ENCODE measurements at regions not wholly inside any gene's neighbourhood (a gene's known extent, or its start where the extent isn't known, plus 50 kb on each side); places are given as distances from the start of the nearest gene placed in this dataset.
"Not testable (repeated sequence)": the region's sequence is repeated elsewhere in the genome, so short reads cannot be mapped to it uniquely, and the experiment has no call there.

- H3K27ac Mint-ChIP-seq = no peak overlapping the region
- no peaks in the 10 kb centered on the region for H3K36me3 Mint-ChIP-seq (ENCODE audit: low read depth)
- DNase-seq (no peak), ATAC-seq (no peak)
- no peak overlapping the region for H3K4me3 Mint-ChIP-seq
- H3K27me3 Mint-ChIP-seq = no peaks in the 10 kb centered on the region
- no peaks in the 10 kb centered on the region for H3K9me3 ChIP-seq (ENCODE audit: control insufficient read depth, low read length, poor library complexity, severe bottlenecking)
- H3K4me1 Mint-ChIP-seq = no peaks in the 10 kb centered on the region
Measured at GRCh38 chr3:135558150-135558783, 407.3 kb upstream of the PPP2R3A start.

- DNase-seq (no peak), ATAC-seq (no peak)
- Mint-ChIP-seq H3K36me3 (ENCODE audit: low read depth) (no peaks in the 10 kb centered on the region), H3K4me1 (no peaks in the 10 kb centered on the region), H3K27me3 (no peaks in the 10 kb centered on the region), H3K27ac (no peak overlapping the region), H3K4me3 (no peak overlapping the region)
- no peaks in the 10 kb centered on the region for H3K9me3 ChIP-seq (ENCODE audit: control insufficient read depth, low read length, poor library complexity, severe bottlenecking)
Measured at GRCh38 chr3:135558906-135559305, 406.6 kb upstream of the PPP2R3A start.

DNA sequence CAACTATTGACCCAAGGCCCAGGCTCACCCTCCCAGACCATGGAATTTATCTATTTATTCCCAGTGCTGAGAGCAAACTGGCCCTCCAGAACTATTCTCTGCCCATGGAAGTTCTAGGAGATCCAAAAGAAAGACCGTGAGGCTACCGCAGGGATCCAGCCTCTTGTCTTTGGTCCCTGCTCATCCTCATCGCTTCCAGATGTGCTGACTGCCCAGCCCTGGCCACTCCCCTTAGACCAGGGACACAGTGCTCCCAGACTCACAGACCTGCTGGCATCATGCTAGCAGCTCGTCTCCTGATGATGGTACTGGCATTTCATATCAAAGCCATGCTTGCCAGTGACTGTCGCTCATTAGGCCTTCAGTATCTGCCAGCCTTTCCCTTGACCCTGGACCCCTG lies 405.7 kb upstream of the PPP2R3A start:
- no peaks in the 10 kb centered on the region for H3K9me3 ChIP-seq (ENCODE audit: control insufficient read depth, low read length, poor library complexity, severe bottlenecking)
- H3K4me3 Mint-ChIP-seq = no peak overlapping the region
- no peak for ATAC-seq
- no peaks in the 10 kb centered on the region for H3K27me3 Mint-ChIP-seq
- H3K36me3 Mint-ChIP-seq (ENCODE audit: low read depth) = no peaks in the 10 kb centered on the region
- no peak overlapping the region for H3K27ac Mint-ChIP-seq
- no peak for DNase-seq
- H3K4me1 Mint-ChIP-seq = no peaks in the 10 kb centered on the region

- Mint-ChIP-seq H3K27me3 (no peaks in the 10 kb centered on the region), H3K27ac (no peak overlapping the region), H3K4me3 (no peak overlapping the region), H3K36me3 (ENCODE audit: low read depth) (no peaks in the 10 kb centered on the region), H3K4me1 (no peaks in the 10 kb centered on the region)
- H3K9me3 ChIP-seq (ENCODE audit: control insufficient read depth, low read length, poor library complexity, severe bottlenecking) = no peaks in the 10 kb centered on the region
- DNase-seq (no peak), ATAC-seq (no peak)
Measured at GRCh38 chr3:135560847-135561246, 404.7 kb upstream of the PPP2R3A start.

DNA sequence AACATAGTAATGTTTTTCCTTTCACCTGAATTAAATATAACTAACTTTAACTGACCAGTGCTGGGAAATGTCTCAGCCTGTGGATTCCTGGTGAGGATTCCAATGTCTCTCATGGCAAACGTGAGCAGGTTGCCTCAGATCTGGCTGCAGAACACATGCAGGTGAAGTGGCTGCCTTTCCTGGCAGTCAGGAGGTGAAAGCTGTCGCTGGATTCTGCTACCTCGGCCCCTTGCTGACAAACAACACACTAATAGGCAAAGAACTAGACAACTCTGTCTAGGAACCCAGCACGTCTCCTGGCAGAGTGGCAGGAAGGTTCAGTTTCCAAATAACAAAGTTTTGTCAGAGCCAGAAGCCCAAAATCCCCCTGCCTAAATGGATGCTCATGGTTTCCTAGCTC lies 400.8 kb upstream of the PPP2R3A start:
- Mint-ChIP-seq H3K4me1 (no peaks in the 10 kb centered on the region), H3K4me3 (no peak overlapping the region), H3K27me3 (peaks cover 4% of the 10 kb centered on the region), H3K36me3 (ENCODE audit: low read depth) (no peaks in the 10 kb centered on the region), H3K27ac (no peak overlapping the region)
- DNase-seq (no peak), ATAC-seq (no peak)
- no peaks in the 10 kb centered on the region for H3K9me3 ChIP-seq (ENCODE audit: control insufficient read depth, low read length, poor library complexity, severe bottlenecking)

- ATAC-seq (no peak), DNase-seq (no peak)
- no peak overlapping the region for H3K27ac Mint-ChIP-seq
- peaks cover 4% of the 10 kb centered on the region for H3K27me3 Mint-ChIP-seq
- H3K36me3 Mint-ChIP-seq (ENCODE audit: low read depth) = no peaks in the 10 kb centered on the region
- no peaks in the 10 kb centered on the region for H3K9me3 ChIP-seq (ENCODE audit: control insufficient read depth, low read length, poor library complexity, severe bottlenecking)
- no peaks in the 10 kb centered on the region for H3K4me1 Mint-ChIP-seq
- no peak overlapping the region for H3K4me3 Mint-ChIP-seq
Measured at GRCh38 chr3:135565546-135565945, 400.0 kb upstream of the PPP2R3A start.

DNA sequence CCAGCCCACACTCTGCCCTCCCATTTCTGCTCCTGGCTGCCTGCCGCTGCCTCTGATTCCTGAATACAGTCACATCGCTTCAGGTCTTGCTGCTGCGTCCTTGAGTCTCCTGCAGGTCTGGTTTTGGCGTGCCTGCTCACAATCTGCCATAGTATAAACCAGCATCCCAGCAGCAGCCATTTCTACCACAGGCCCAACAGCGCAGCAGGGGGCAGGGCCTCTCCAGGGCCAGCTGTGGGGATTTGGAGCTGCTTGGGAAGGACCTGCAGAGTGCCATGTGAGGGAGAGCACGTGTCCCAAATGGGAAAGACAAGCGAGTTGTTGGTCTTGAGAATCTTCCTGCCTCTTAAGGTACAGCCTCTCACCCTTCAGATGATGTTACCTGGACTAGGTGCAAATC lies 398.3 kb upstream of the PPP2R3A start:
- Mint-ChIP-seq H3K4me1 (no peaks in the 10 kb centered on the region), H3K4me3 (no peak overlapping the region), H3K27me3 (peaks cover 4% of the 10 kb centered on the region), H3K27ac (no peak overlapping the region), H3K36me3 (ENCODE audit: low read depth) (no peaks in the 10 kb centered on the region)
- no peak for DNase-seq
- no peak for ATAC-seq
- no peaks in the 10 kb centered on the region for H3K9me3 ChIP-seq (ENCODE audit: control insufficient read depth, low read length, poor library complexity, severe bottlenecking)

DNA sequence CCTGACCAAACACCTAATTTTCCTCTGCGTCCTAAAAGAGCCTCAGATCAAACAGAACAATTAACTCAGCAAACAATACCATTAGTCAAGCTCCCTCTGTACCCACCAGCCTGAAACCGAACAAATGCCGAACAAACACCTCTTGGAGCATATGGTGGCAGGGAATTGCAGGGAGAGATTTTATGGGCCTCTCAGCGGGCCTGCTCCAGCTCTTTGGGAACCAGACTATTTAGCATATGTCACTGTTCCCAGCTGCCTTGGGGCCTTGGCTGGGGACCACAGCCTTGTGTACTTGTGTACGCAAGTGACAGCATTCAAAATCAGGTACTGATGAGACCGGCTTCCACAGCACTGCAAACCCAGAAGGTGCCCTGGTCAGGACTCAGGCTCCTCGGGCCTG lies 388.8 kb upstream of the PPP2R3A start:
- ATAC-seq (no peak), DNase-seq (no peak)
- no peak overlapping the region for H3K4me3 Mint-ChIP-seq
- no peaks in the 10 kb centered on the region for H3K4me1 Mint-ChIP-seq
- no peaks in the 10 kb centered on the region for H3K9me3 ChIP-seq (ENCODE audit: control insufficient read depth, low read length, poor library complexity, severe bottlenecking)
- no peak overlapping the region for H3K27ac Mint-ChIP-seq
- no peaks in the 10 kb centered on the region for H3K27me3 Mint-ChIP-seq
- H3K36me3 Mint-ChIP-seq (ENCODE audit: low read depth) = no peaks in the 10 kb centered on the region

- no peak overlapping the region for H3K27ac Mint-ChIP-seq
- H3K36me3 Mint-ChIP-seq (ENCODE audit: low read depth) = no peaks in the 10 kb centered on the region
- no peaks in the 10 kb centered on the region for H3K4me1 Mint-ChIP-seq
- H3K4me3 Mint-ChIP-seq = no peak overlapping the region
- ATAC-seq (no peak), DNase-seq (no peak)
- no peaks in the 10 kb centered on the region for H3K27me3 Mint-ChIP-seq
- no peaks in the 10 kb centered on the region for H3K9me3 ChIP-seq (ENCODE audit: control insufficient read depth, low read length, poor library complexity, severe bottlenecking)
Measured at GRCh38 chr3:135581806-135582205, 383.7 kb upstream of the PPP2R3A start.

DNA sequence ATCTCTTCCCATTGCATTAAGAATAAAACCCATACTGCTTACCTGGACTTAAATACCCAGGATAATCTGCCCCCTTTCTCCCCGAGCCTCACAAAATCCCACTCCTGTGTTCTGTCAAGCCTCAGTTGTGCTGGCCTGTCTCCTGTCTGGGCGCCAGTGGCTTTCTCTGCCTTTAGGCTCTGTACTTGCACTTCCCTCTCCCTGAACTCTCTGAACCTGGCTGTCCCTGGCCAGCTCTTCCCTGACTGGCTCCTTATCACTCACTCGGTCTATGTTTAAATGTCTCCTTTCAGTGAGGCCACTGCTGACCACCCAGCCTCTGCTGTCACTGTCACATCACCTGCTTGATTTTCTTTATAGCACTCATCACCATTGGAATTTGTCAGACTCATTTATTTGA lies 382.7 kb upstream of the PPP2R3A start:
- H3K9me3 ChIP-seq (ENCODE audit: control insufficient read depth, low read length, poor library complexity, severe bottlenecking) = no peaks in the 10 kb centered on the region
- Mint-ChIP-seq H3K36me3 (ENCODE audit: low read depth) (no peaks in the 10 kb centered on the region), H3K27ac (no peak overlapping the region), H3K4me1 (no peaks in the 10 kb centered on the region), H3K4me3 (no peak overlapping the region), H3K27me3 (no peaks in the 10 kb centered on the region)
- DNase-seq (no peak), ATAC-seq (no peak)

GRCh38 chr3:135596563-135596962 lies 369.0 kb upstream of the PPP2R3A start:
- no peaks in the 10 kb centered on the region for H3K9me3 ChIP-seq (ENCODE audit: control insufficient read depth, low read length, poor library complexity, severe bottlenecking)
- DNase-seq = no peak
- no peaks in the 10 kb centered on the region for H3K27me3 Mint-ChIP-seq

GRCh38 chr3:135597855-135598254 lies 367.7 kb upstream of the PPP2R3A start:
- Mint-ChIP-seq H3K36me3 (ENCODE audit: low read depth) (no peaks in the 10 kb centered on the region), H3K27me3 (no peaks in the 10 kb centered on the region), H3K27ac (no peak overlapping the region), H3K4me3 (no peak overlapping the region), H3K4me1 (no peaks in the 10 kb centered on the region)
- ATAC-seq (no peak), DNase-seq (no peak)
- no peaks in the 10 kb centered on the region for H3K9me3 ChIP-seq (ENCODE audit: control insufficient read depth, low read length, poor library complexity, severe bottlenecking)

More at GRCh38 chr3:135596563-135596962, 369.0 kb upstream of the PPP2R3A start:
- no peaks in the 10 kb centered on the region for H3K4me1 Mint-ChIP-seq
- no peak for ATAC-seq
- no peaks in the 10 kb centered on the region for H3K36me3 Mint-ChIP-seq (ENCODE audit: low read depth)
- H3K4me3 Mint-ChIP-seq = no peak overlapping the region
- no peak overlapping the region for H3K27ac Mint-ChIP-seq

DNA sequence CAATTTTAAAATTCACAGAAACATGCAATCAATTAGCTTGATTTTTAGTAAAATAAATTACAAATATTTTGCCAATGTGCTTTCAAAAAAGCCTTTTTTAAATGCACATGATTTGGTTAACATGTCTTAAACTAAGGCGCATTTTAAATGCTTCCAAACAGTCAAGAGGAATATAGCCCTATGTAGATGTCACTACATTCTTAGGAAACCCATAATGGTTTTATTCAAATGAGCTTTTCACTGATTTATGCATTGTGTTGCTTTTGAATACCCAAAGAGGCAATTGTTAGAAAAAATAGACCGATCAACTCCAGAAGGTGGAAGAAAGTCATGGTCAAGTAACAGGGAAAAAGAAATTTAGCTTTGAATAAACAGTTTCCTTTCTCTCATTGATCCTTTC lies 366.9 kb upstream of the PPP2R3A start:
- no peaks in the 10 kb centered on the region for H3K27me3 Mint-ChIP-seq
- no peak overlapping the region for H3K4me3 Mint-ChIP-seq
- DNase-seq (no peak), ATAC-seq (no peak)
- H3K27ac Mint-ChIP-seq = no peak overlapping the region
- no peaks in the 10 kb centered on the region for H3K36me3 Mint-ChIP-seq (ENCODE audit: low read depth)
- no peaks in the 10 kb centered on the region for H3K9me3 ChIP-seq (ENCODE audit: control insufficient read depth, low read length, poor library complexity, severe bottlenecking)
- H3K4me1 Mint-ChIP-seq = no peaks in the 10 kb centered on the region

GRCh38 chr3:135604512-135604911 lies 361.0 kb upstream of the PPP2R3A start:
- not testable (repeated sequence) for H3K36me3 Mint-ChIP-seq (ENCODE audit: low read depth); H3K27me3 Mint-ChIP-seq; ATAC-seq; H3K9me3 ChIP-seq (ENCODE audit: control insufficient read depth, low read length, poor library complexity, severe bottlenecking); H3K4me3 Mint-ChIP-seq; H3K4me1 Mint-ChIP-seq; DNase-seq; H3K27ac Mint-ChIP-seq
